ENCODE measurements at regions not wholly inside any gene's neighbourhood (a gene's known extent, or its start where the extent isn't known, plus 50 kb on each side); places are given as distances from the start of the nearest gene placed in this dataset.

DNA sequence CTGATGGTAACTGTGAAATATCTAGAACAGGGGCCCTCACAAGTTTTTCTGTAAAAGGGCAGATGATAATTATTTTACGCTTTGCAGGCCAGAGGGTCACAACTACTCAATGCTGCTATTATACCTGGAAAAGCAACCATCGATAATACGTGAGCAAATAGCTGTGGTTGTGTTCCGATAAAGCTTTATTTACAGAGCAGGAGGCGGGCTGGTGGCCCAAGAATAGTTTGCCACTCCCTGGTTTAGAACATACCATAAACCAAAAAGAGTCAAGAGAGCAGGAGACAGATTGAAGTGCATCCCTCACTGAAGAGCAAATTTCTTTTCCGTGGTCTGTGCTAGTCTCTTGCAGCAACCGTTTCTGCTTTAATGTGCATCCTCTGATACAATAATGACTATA is 77.9 kb upstream of the DYNLRB2 start:
- TF ChIP-seq, protein P1, sequence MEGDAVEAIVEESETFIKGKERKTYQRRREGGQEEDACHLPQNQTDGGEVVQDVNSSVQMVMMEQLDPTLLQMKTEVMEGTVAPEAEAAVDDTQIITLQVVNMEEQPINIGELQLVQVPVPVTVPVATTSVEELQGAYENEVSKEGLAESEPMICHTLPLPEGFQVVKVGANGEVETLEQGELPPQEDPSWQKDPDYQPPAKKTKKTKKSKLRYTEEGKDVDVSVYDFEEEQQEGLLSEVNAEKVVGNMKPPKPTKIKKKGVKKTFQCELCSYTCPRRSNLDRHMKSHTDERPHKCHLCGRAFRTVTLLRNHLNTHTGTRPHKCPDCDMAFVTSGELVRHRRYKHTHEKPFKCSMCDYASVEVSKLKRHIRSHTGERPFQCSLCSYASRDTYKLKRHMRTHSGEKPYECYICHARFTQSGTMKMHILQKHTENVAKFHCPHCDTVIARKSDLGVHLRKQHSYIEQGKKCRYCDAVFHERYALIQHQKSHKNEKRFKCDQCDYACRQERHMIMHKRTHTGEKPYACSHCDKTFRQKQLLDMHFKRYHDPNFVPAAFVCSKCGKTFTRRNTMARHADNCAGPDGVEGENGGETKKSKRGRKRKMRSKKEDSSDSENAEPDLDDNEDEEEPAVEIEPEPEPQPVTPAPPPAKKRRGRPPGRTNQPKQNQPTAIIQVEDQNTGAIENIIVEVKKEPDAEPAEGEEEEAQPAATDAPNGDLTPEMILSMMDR (IDR thresholded peaks at IDR 0.05): no peak
- TF ChIP-seq POLR2A (IDR thresholded peaks at IDR 0.05): no peak
